HG02610 (cell line): ENCODE measurements at regions not wholly inside any gene's neighbourhood (a gene's known extent, or its start where the extent isn't known, plus 50 kb on each side); places are given as distances from the start of the nearest gene placed in this dataset.
"Not testable (repeated sequence)": the region's sequence is repeated elsewhere in the genome, so short reads cannot be mapped to it uniquely, and the experiment has no call there.

Source experiments
- ATAC-seq: cut with Tn5 transposase; IDR thresholded peaks from one replicate; pipeline ENCODE4 v1.9.1; 2021; ENCODE audit warnings: mild to moderate bottlenecking, moderate library complexity; ENCODE audit not compliant: unreplicated experiment

GRCh38 chr2:175872721-175873120 lies 129.3 kb downstream of the LNPK start:
- ATAC-seq = no peak

DNA sequence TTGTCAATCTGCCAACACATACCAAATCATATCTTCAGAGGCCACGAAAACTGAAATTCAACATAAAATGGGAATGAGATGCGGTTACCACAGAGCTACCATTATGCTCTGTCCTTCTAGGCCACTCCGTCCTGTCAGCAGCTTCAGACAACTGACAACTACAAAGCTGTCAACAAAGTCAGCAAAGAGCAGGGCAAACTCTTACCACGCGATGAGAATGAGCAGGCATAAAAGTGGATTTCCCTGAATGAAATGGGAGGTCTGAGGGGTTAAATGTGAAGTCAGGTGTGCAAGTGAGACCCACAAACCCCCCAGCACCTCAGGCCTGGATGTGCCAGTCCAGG lies 130.1 kb downstream of the LNPK start:
- ATAC-seq = no peak

DNA sequence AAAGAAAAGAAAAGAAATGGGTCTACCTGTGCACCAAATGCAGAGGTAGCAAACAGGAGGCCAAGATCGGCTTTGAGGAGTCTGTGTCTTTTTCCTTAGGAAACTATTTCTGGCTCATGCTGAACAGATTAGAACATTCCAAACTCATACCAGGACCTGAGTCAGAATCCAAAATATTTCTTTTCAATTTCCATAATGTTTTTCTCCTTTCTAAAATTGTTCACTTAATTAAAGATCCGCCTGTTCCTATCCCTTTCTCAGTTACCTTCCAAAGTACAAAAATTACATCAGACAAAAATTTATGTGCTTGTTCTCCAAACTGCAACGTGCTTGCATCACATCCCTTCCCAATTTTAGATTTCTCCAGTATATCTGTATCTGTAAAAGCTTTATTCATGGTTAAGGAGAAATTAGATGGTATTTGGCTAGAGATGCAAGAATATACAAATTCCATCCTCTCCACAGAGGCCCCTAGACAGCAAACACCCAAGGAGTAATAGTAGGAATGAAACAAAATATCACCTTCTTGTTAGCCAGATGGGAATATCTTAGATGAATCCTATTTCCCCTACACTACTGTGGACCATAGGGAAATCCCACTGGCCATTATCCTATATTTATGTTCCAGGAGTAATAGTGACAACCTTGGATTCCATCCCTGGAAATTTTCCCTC lies 130.6 kb downstream of the LNPK start:
- no peak for ATAC-seq

DNA sequence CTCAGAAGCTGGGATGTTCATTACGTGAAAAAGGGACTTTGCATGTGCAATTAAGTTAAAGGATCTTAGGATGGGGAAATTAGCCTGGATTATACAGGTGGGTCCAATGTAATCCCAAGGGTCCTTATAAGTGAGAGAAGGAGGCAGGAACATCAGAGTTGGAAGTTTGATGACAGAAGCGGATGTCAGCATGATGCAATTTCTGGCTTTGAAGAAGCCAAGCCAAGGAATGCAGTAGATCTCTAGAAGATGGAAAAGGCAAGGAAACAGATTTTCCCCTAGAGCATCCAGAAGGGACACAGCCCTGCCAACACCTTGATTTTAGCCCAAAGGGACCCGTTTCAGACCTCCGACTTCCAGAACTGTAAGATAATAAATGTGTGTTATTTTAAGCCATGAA lies 136.4 kb downstream of the LNPK start:
- ATAC-seq = no peak

DNA sequence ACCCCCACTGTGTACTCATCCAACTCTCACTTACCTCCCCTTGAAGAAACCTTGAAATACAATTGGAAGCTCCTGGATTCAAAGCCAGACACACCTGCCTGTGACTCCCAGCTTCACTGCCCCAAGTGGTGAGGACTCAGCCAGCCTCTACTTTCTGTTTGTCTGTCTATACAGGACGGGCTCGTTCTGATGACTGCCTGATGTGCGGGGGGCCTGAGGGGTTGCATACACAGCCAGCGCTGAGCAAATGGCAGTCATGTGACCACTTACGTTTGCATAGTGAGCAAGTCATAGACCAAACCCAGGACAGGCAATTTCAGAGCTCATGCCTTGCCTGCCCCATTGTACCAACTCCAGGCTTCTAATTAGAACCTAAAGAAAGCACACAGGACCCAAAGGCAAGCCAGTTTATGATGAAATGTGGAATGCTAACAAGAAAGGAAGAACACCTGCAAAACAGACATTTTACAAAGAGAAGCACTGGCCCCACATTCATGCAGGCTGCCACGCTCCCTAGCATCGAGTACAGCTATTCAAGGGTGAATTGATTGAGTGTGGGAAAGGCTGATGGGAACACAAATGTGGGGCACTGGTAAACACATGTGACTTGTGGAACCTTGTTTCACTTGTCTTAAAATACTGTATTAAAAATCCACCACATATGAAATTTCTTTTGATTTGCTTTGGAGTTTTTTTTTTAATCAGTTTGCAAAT lies 137.8 kb downstream of the LNPK start:
- no peak for ATAC-seq

- ATAC-seq = no peak
Measured at GRCh38 chr2:175861958-175862357, 140.1 kb downstream of the LNPK start.

DNA sequence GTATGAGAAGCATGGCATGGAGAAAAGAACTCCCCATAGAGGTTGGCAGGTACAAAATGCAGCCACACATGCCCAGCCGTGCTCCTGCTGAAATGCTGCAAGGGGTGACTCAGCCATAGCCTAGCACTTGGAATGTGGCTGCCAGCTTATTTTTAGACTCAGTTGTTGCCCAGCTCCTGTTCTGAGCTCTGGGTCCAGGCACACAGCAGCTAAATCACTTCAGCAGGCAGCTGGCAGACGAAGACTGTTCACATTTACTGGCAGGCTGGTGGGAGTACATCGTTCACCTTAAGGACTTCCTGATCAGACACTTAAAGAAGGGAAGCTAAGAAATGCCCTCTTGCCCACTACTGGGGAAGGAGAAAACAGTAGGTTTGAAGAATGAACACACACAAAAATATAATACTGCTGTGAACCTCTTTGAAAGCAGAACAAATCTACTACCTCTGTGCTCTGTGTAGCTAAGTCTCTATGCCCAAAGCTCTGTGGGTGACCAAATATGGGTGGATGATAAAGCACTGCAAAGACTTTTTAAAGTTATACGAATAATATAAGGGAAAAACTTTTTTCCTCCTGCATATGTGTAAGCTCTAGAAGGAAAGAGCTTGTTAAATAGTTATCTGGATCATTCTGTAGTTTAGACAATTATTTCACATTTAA lies 146.1 kb downstream of the LNPK start:
- no peak for ATAC-seq

- ATAC-seq = no peak
Measured at GRCh38 chr2:175855236-175855635, 146.8 kb downstream of the LNPK start.

GRCh38 chr2:175854665-175855064 lies 147.4 kb downstream of the LNPK start:
- ATAC-seq = no peak

GRCh38 chr2:175854129-175854528 lies 147.9 kb downstream of the LNPK start:
- no peak for ATAC-seq

DNA sequence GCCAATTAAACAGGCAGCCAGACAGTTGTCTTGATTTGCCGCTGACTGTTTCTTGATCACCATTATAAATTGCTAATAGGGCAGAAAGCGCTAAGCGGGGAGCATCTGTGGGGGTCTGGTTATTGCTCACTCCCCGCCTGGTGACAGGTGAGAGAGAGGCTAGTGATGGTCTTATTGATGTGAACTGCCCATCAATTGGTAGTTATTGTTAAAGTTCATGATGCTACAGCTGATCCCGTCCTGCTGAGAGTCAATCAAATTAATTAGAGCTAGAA lies 148.5 kb downstream of the LNPK start:
- no peak for ATAC-seq

- no peak for ATAC-seq
Measured at GRCh38 chr2:175852879-175853615, 149.0 kb downstream of the LNPK start.

DNA sequence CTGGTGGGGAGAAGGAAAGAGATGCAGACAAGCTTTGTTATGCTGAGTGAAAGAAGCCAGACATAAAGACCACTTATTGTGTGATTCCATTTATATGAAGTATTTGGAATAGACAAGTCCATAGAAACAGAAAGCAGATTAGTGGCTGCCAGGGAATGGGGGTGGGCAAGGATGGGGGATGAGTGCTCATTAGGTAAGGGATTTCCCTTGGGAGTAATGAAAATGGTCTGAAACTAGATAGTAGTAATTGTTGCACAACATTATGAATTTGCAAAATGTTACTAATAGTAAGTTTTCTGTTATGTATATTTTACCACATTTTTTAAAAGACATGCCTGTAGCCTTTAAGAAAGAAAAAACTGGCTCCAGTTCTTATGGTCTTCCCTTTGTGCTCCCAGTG lies 154.9 kb downstream of the LNPK start:
- no peak for ATAC-seq

DNA sequence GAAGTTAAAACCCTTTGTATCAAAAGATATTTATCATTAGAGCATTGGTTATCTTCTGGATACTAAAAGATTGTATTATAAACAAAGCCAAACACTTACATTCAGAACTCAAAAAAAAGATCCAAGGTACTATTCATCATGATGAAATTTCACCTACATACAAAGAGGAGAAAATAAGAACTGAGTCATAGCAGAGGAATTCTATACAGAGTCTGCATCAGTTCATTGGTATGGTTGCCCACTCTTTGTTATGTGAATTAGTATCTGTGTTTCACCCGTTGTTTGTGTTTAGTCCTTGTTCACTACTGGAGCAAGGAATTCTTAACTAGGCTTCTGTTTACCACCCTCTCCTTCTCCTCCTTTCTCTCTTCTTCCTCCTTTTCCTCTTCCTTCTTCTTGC lies 157.9 kb downstream of the LNPK start:
- ATAC-seq = no peak

DNA sequence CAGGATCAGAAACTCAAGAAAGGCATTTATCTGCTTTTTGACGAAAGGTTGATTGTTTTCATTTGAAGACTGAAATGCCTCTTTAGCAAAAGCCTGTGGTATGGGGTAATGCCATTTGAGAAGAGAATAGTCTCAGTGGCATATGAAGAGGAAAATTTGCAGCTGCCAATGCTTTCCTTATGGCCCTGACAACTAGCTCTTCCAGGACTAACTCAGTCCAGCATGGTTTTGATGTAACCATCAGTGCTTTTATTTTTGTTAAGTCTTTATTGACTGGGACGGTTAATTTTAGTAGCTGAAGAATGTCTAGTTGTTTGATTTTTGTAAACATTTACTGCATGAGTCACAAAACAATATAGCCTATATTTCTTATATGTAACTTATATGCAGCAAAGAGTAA lies 158.4 kb downstream of the LNPK start:
- no peak for ATAC-seq

DNA sequence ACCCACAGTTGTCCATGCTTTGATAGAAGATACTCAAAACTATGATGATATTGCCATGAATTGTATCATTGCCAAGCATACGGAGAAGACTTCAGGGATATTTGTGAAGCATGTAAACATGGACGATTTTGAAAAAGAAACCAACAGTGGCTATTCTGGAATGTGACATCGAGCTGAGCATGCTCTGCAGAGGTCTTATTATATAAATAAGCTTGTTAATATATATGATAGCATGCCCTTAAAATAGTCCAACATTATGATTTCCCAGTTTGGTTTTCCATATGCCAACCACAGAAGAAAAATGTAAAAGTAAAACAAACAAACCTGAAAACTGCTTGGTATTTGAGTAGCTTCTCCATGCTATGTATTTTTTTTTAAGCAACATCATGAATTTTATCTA lies 159.1 kb downstream of the LNPK start:
- no peak for ATAC-seq

DNA sequence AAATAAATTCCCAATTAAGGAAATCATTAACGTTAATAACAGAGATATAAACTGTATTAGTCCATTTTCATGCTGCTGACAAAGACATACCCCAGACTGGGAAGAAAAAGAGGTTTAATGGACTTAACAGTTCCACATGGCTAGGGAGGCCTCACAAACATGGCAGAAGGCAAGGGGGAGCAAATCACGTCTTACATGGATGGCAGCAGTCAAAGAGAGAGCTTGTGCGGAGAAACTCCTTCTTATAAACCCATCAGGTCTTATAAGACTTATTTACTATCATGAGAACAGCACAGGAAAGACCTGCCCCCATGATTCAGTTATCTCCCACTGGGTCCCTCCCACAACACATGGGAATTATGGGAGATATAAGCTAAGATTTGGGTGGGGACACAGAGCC lies 161.3 kb downstream of the LNPK start:
- ATAC-seq = not testable (repeated sequence)

GRCh38 chr2:175840256-175840655 lies 161.8 kb downstream of the LNPK start:
- ATAC-seq = no peak

DNA sequence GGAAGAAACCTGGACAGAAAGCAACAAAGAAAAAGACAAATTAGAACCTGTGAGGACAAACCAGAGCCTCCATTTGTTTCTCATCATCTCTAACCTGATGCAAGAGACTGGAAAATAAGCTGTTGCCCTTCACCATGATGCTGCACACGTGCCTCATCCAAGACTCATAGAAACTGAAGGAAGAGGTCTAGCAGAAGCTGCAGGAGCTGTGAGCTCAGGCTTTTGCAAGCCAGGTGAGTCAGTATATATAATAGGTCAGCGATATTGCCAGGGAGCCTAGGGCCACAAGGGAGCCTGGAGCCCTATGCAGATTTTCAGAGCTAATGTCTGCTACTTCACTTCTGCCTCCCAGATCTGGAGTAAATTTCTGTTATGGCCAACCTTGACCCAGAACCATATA lies 163.1 kb downstream of the LNPK start:
- no peak for ATAC-seq

GRCh38 chr2:175837046-175837445 lies 165.0 kb downstream of the LNPK start:
- ATAC-seq = no peak

DNA sequence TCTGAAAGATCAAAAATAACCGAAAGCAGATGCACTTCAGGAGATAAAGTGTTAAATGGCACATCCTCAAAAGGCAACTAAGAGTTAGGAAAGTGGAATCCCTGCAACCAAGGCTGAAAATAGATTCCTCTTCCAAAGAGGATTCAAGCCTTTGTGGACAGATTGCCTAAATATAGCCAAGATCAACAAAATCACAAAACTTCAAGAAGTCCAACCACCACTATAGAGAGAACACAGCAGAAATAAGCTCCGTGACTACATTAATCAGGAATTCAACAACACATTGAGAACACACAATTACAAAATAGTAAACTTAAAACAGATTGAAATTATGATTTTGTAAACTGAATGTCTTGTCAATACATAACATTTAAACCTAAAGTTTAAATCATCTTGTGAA lies 165.7 kb downstream of the LNPK start:
- ATAC-seq = no peak

- ATAC-seq = no peak
Measured at GRCh38 chr2:175834477-175834876, 167.6 kb downstream of the LNPK start.
